ENCODE measurements at regions not wholly inside any gene's neighbourhood (a gene's known extent, or its start where the extent isn't known, plus 50 kb on each side); places are given as distances from the start of the nearest gene placed in this dataset.

DNA sequence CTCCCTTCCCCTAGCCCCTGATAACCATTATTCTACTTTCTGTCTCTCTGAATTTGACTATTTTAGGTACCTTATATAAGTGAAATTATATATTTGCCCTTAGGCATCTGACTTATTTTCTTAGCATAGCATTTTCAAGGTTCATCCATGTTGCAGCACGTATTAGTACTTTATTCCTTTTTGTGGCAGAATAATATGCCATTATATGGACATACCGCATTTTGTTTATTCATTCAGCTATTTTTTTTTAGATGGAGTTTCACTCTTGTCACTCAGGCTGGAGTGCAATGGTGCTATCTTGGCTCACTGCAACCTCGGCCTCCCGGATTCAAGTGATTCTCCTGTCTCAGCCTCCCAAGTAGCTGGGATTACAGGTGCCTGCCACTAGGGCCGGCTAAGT lies 326.2 kb upstream of the PLXNA2 start:
- TF ChIP-seq EP300 (IDR thresholded peaks at IDR 0.05), result no peak
- no peak for TF ChIP-seq POLR2A (IDR thresholded peaks at IDR 0.05)
- TF ChIP-seq, protein P1, sequence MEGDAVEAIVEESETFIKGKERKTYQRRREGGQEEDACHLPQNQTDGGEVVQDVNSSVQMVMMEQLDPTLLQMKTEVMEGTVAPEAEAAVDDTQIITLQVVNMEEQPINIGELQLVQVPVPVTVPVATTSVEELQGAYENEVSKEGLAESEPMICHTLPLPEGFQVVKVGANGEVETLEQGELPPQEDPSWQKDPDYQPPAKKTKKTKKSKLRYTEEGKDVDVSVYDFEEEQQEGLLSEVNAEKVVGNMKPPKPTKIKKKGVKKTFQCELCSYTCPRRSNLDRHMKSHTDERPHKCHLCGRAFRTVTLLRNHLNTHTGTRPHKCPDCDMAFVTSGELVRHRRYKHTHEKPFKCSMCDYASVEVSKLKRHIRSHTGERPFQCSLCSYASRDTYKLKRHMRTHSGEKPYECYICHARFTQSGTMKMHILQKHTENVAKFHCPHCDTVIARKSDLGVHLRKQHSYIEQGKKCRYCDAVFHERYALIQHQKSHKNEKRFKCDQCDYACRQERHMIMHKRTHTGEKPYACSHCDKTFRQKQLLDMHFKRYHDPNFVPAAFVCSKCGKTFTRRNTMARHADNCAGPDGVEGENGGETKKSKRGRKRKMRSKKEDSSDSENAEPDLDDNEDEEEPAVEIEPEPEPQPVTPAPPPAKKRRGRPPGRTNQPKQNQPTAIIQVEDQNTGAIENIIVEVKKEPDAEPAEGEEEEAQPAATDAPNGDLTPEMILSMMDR (IDR thresholded peaks at IDR 0.05), result no peak
- TF ChIP-seq POLR2AphosphoS5 (IDR thresholded peaks at IDR 0.05), result no peak
- 61 to 96% methylated on average over 3 to 4 of the region's 5 CpGs for WGBS, 2 donors (ENCODE audit: low coverage in 1 of 2)
- H3K9me3 ChIP-seq, result peaks cover 0 to 6% (median 0%) of the 10 kb centered on the region in 3 donors
- H3K27ac ChIP-seq, result no peak overlapping the region
- H3K27me3 ChIP-seq, result peaks cover 9% of the 10 kb centered on the region
- H3K36me3 ChIP-seq, result no peaks in the 10 kb centered on the region
- ATAC-seq, result no peak
- no peak overlapping the region for H3K4me3 ChIP-seq
- H3K4me1 ChIP-seq, result no peaks in the 10 kb centered on the region

DNA sequence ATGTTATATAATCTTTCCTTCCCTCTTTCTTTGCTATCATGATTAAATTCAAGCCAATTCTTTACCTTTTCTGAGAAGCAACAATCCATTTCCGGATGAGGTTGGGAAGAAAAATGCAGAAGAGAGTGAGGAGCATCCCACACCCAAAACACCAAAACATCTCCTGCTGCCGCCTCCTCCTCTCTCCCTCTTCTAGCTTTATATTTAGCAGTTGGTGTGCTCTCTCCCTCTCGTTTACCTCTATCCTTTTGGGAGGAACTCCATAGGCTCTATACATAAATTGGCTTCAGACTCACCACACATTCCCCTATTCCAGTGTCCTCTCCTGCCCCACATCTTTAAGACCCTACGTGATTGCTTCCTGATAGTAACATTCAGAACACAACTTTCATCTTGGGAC lies 332.2 kb upstream of the PLXNA2 start:
- H3K27ac ChIP-seq, result no peak overlapping the region
- H3K36me3 ChIP-seq, result no peaks in the 10 kb centered on the region
- no peaks in the 10 kb centered on the region for H3K4me1 ChIP-seq
- WGBS, 2 donors (ENCODE audit: low coverage in 1 of 2), result 74 to 77% methylated on average over 4 of the region's 4 CpGs
- no peak for ATAC-seq
- H3K27me3 ChIP-seq, result no peaks in the 10 kb centered on the region
- no peak overlapping the region for H3K4me3 ChIP-seq
- TF ChIP-seq EP300 (IDR thresholded peaks at IDR 0.05) (no peak), POLR2AphosphoS5 (IDR thresholded peaks at IDR 0.05) (no peak), POLR2A (IDR thresholded peaks at IDR 0.05) (no peak)
- TF ChIP-seq, protein P1 (IDR thresholded peaks at IDR 0.05), result no peak
- H3K9me3 ChIP-seq, result no peaks in the 10 kb centered on the region

DNA sequence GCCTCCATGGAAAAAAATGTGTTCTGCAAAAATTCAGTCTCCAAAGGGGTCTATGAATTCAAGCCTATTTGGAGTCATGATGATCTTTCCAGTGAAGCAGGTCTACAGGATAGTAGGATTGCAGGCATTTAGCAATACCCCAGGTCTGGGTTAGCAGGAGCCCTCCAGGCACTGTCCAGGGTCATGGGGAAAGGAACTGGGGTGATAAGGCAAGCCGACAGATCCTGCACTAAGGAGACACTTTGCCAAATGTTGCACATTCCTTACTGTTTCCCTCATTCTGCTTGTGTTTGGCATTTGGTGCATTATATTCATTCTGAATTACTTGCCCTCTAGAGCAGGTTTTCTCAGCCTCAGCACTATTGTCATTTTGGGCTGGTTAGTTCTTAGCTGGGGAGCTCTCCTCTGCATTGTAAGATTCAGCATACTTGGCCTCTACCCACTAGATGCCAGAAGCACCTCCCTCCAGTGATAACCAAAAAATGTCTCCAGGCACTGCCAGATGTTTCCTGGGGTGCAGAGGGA lies 333.3 kb upstream of the PLXNA2 start:
- Histone ChIP-seq H3K9me3 (no peaks in the 10 kb centered on the region), H3K4me3 (no peak overlapping the region), H3K27me3 (no peaks in the 10 kb centered on the region), H3K4me1 (no peaks in the 10 kb centered on the region), H3K27ac (no peak overlapping the region), H3K36me3 (no peaks in the 10 kb centered on the region)
- TF ChIP-seq POLR2A (IDR thresholded peaks at IDR 0.05), result no peak
- no peak for TF ChIP-seq EP300 (IDR thresholded peaks at IDR 0.05)
- TF ChIP-seq, protein P1 (IDR thresholded peaks at IDR 0.05), result no peak
- TF ChIP-seq POLR2AphosphoS5 (IDR thresholded peaks at IDR 0.05), result no peak
- ATAC-seq, result no peak
- 60% methylated on average over 1 of the region's 1 CpG; no CpG with 5 or more reads in 1 of the 2 donors for WGBS, 2 donors (ENCODE audit: low coverage in 1 of 2)

DNA sequence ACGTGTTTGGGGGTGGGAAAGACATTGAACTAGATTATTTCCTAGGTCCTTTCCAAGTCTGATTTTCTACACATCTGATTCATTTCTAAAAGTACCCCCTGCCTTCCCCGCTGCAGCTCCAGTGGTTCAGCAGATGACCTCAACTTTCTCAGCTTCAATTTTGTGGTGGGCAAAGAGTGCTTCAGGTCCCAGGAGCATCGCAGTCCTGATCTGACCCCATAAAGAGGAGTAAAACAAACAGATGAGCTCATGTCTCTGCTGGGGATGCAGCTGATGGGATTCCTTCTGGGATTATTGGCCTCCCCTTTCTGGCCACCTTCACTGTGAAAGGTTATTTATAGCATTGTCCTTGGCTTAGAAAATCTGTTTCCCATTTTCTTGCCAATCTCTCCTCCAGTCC lies 337.0 kb upstream of the PLXNA2 start:
- Histone ChIP-seq H3K27me3 (no peaks in the 10 kb centered on the region), H3K27ac (no peak overlapping the region), H3K4me3 (no peak overlapping the region), H3K4me1 (no peaks in the 10 kb centered on the region), H3K9me3 (no peaks in the 10 kb centered on the region), H3K36me3 (no peaks in the 10 kb centered on the region)
- 63 to 76% methylated on average over 3 of the region's 3 CpGs for WGBS, 2 donors (ENCODE audit: low coverage in 1 of 2)
- no peak for TF ChIP-seq EP300 (IDR thresholded peaks at IDR 0.05)
- ATAC-seq, result no peak

DNA sequence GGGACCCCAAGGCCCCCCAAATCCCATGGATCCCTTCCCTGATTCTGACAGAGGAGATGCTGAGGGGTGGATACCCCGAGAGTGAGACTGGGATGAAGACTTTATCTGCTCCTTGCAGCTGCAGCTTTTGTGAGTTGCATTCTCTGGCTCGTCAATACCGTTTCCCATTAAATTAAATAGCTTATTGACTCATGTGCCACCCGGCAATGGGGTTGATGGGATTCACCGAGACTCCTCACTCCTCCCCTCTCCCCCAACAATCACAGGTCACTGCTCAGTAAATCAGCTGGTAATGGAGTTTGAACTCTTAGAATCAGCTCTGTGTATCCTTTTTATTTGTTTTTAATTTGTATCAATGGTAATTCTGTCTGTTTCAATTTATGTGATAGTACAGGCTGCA lies 337.5 kb upstream of the PLXNA2 start:
- no peak for ATAC-seq
- no peaks in the 10 kb centered on the region for H3K4me1 ChIP-seq
- no peaks in the 10 kb centered on the region for H3K27me3 ChIP-seq
- H3K9me3 ChIP-seq, result no peaks in the 10 kb centered on the region
- H3K4me3 ChIP-seq, result no peak overlapping the region
- 89 to 100% methylated on average over 1 to 5 of the region's 5 CpGs for WGBS, 2 donors (ENCODE audit: low coverage in 1 of 2)
- H3K27ac ChIP-seq, result no peak overlapping the region
- no peaks in the 10 kb centered on the region for H3K36me3 ChIP-seq
- no peak for TF ChIP-seq EP300 (IDR thresholded peaks at IDR 0.05)
- no peak for TF ChIP-seq POLR2AphosphoS5 (IDR thresholded peaks at IDR 0.05)
- TF ChIP-seq, protein P1 (IDR thresholded peaks at IDR 0.05), result no peak
- TF ChIP-seq POLR2A (IDR thresholded peaks at IDR 0.05), result no peak
